Activated CD8-positive, alpha-beta memory T cell treated with anti-CD3 and anti-CD28 coated beads for 48 hours (primary cell): ENCODE measurements at regions not wholly inside any gene's neighbourhood (a gene's known extent, or its start where the extent isn't known, plus 50 kb on each side); places are given as distances from the start of the nearest gene placed in this dataset.

Experiments used
- DNase-seq, 3 experiments: peaks; one replicate each; pipeline ENCODE4 v3.0.0-alpha.2; 2020; ENCODE audit warnings: low read depth in 2 of 3, low spot score in 2 of 3

DNA sequence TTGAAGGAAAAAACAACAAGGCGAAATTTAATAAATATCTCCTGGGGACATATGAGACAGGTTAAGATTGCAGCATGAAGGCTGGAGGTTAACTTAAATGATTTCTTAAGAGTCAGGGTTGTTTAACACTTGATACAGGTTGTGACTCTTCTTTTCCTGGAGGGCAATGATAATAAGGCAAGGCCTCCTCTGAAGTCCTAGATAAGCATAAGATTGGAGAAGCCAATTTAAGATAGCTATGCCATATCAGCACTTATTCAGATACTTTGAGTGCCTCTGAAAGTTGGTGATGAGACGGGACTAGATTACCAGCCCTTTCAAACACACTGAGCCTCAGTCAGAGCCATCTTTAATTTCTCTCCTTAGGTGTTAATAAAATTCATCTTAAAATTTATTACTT, 350.8 kb downstream of the FBXO8 start:
- no peak for DNase-seq

DNA sequence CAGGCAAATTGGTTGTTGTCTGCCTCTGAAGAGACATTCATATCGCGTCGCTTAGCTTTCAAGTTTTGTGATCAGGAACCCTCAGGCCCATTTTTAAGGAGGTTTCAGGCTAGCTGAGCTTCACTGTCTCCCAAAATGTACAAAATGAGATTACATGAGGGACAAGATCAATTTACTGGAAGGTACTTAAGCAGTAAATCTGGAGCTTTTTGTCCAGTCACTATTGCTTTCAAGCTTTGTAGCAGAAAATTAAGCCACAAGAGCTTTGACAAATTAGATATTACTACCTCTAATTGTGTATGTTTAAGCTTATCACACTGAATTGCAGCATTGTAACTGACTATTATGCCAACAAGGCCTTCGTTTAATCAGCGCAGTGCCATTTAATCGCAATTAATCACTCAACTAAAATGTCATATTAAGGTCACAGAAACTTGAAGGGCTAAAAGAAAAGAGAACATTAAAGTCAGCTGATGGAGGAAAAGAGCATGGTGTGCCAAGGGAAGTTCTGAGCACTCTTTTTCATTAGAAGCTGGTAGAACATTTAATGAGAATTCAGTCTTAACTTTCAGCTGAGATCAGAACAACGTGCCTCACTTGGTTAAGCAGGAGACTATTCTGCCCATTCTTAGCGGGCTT, 353.0 kb downstream of the FBXO8 start:
- DNase-seq: no peak

GRCh38 chr4:173929921-173930320, 353.5 kb downstream of the FBXO8 start:
- DNase-seq: no peak

DNA sequence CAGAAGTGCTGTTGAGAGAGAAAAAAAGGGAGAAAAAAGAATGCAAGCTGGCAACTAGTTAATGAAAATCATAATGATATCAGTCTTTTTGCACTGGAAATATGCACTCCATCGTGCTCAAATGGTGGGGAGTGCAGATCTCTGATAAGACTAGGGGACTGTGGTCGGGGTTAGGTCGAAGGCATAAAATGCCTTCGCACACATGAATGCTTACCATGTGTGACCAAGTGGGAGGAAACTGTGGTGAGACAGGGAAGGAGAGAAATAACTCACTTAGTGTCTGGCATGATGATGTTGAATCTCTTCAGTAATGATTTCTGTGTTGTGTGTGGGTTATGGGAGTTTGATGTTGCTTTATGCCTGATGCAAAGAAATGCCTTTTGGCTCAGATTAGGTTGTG, 358.9 kb downstream of the FBXO8 start:
- no peak for DNase-seq

GRCh38 chr4:173919861-173920260, 363.6 kb downstream of the FBXO8 start:
- no peak for DNase-seq

DNA sequence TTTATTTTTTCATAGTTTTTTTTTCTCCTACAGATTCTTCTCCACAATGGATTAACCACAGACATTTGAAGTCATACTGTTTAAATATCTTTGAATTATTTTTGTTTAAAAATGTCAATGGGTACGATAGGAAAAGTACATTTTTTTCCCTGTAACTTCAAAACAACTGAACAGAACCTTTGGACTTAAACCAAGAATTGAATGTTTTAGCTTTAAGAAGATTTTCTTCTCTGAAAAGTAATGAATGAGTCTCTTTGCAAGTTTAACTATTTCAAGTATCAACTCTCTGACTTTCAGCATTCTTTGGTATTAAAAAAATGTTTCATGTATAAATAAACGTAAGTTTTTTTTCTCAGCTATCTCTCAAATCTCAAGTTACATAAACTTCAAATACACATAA, 364.3 kb downstream of the FBXO8 start:
- no peak for DNase-seq

GRCh38 chr4:173917255-173917960, 366.1 kb downstream of the FBXO8 start:
- DNase-seq: no peak

- no peak for DNase-seq
These were observed 370.0 kb downstream of the FBXO8 start for GRCh38 chr4:173913496-173913895.

DNA sequence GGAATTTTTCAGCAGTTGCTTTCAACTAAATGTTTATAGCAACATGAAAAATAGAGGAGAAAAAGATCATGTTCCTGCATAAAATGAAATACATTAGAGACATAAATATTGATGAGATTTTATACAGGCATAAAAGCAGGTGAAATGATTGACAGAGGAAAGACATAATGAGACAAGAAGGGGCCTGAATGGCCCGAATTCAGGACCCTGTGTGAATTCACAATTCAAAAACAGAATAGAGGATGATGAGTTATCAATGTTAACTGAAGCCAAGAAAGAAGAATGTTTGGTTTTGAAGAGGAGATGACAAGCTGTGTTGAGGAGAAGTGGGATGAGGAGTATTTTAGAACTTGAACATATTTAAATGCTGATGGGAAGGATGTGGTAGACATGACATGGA, 371.1 kb downstream of the FBXO8 start:
- DNase-seq: no peak

GRCh38 chr4:173910891-173911290, 372.6 kb downstream of the FBXO8 start:
- no peak for DNase-seq

DNA sequence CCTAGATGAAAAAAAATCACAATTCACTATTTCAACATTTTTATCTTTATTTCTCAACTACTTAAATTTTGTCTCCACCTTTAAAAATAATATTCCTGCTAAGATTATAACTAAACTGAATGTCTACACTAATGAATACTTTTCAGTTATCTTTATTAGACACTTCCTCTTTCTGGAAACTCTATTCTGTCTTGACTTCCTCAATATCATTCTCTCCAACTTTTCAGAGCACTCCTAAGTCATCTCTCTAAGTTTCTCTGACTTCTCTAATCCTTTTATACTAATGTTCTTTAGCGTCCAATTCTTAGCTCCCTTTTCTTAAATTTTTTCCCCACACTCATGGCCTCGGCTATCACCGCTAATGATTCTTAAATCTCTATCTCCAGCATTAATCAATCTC, 374.2 kb downstream of the FBXO8 start:
- no peak for DNase-seq

- DNase-seq: no peak
These were observed 369.8 kb upstream of the HAND2 start for GRCh38 chr4:173899813-173900212.

- no peak for DNase-seq
These were observed 361.0 kb upstream of the HAND2 start for GRCh38 chr4:173891072-173891471.

DNA sequence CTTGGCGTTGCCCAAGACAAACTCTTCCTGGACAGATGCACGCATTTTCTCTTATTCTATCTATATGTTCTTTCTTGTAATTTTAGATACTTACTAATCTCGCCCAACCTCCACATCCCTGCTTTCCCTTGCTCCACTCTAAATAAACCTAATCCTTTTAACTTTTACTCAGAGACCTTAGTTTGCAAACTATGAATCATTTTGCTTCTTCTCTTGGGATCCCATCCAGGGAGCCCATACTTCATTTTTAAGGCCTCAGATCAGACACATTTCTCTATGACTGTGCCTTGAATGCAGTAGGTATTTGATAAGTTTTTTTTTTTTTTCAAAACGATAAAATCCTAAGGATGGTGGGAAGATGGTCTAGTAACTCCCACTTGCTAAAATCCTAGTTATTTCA, 353.8 kb upstream of the HAND2 start:
- DNase-seq: no peak

- DNase-seq: no peak
These were observed 350.9 kb upstream of the HAND2 start for GRCh38 chr4:173880897-173881296.

GRCh38 chr4:173879509-173879908, 349.5 kb upstream of the HAND2 start:
- DNase-seq: no peak

DNA sequence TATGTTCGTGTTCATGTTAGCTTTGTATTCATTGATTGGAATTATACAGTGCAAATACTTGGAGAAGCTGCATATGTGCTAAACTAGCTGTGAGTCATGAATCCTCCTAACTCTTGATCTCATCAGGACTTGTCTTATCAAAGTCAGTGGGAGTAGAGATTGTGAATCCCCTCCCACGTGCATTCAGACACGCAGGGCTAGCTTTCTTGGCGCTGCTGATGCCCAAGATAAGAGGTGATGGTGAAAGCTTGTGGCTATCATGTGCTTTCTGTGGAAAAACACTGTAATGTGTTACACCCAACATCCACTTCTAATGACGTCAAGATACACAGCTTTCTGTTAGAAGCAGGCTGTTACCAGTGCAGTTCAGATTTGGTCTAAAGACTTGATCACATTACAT, 348.7 kb upstream of the HAND2 start:
- DNase-seq: no peak

DNA sequence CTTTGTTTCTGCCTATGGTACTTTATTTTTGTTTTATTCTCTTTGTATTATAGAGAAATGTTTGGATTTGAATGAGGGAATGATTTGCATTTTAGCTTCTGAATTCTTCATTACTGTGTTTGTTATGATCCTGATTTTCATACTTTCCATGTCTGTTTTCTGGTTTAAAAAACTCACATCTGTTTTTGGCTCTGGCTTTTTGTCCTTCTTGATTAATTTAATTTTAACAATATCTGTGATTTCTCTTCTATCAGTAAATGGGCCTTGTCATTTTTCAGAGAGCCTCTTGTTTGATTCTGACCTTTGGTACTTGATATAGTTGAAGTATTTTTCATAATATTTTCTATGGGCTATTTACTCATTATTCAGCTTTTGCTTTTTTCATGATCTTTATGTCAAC, 341.6 kb upstream of the HAND2 start:
- no peak for DNase-seq

DNA sequence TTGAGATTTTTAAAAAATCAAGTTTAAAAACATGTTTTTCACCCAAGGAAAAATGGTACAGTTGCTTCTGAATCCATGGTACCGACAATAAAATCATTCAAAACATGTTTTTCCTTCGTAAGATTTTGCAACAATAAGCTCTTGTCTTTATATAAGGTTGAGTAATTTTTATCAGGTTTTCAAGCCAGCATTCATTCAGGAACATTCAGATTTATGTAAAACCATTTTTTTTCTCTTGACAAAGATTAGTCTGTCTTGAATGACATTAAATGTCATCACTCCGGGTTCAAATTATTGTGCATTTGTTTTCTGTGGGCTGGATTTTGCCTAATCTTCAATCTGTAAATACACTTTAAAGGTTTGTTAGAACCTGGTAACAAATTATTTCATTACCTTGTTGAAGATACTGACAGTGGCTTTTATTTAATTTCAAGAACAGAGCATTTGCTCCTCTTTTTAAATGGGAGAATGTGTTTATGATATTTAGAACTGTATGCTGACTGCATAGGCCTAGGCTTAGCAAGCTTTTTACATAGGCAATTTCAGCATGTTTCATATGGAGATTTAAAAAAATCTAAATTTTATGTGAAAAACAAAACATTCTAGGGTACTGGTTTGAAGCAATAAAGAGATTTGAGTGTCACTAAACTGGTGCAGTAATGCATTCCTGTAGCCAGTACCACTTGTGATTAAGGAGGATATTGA, 336.4 kb upstream of the HAND2 start:
- DNase-seq: no peak

DNA sequence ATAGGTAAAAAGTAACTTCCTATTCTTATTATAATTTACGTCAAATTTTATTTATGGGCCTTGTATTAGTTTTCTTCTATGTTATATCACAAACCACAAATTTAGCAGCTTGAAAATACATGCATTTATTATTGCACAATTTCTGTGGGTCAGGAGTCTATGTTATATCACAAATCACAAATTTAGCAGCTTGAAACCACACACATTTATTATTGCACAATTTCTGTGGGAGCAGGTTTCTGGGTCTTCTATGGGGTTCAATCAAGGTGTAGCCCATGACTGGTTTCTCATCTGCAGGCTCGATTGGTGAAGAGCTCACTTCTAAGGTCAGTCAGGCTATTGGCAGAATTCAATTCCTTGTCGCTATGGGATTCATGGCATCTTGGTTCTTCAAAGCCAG, 332.7 kb upstream of the HAND2 start:
- DNase-seq: no peak

GRCh38 chr4:173860094-173860493, 330.1 kb upstream of the HAND2 start:
- DNase-seq: no peak

GRCh38 chr4:173859091-173859713, 329.2 kb upstream of the HAND2 start:
- no peak for DNase-seq
